ENCODE measurements at regions not wholly inside any gene's neighbourhood (a gene's known extent, or its start where the extent isn't known, plus 50 kb on each side); places are given as distances from the start of the nearest gene placed in this dataset.

GRCh38 chr16:64771273-64771672, 350.6 kb downstream of the CDH11 start:
- no peaks in the 10 kb centered on the region for H3K36me3 ChIP-seq (ENCODE audit: control insufficient read depth, low read length)
- H3K79me2 ChIP-seq (ENCODE audit: control insufficient read depth, low read length) = no peaks in the 10 kb centered on the region
- H3F3A ChIP-seq (ENCODE audit: control insufficient read depth, insufficient read depth) = no peaks in the 10 kb centered on the region
- H3K9me3 ChIP-seq (ENCODE audit: control insufficient read depth, insufficient read depth, low read length) = peaks cover 3% of the 10 kb centered on the region; the same call in 1 of the 2 replicates
- TF ChIP-seq EZH2phosphoT487 (IDR thresholded peaks at IDR 0.05; ENCODE audit: borderline replicate concordance, low read length) (no peak), CTCF (IDR thresholded peaks at IDR 0.05; ENCODE audit: low read depth, low read length, poor library complexity, severe bottlenecking) (no peak)
- H4K20me1 ChIP-seq (ENCODE audit: control insufficient read depth, insufficient read depth, low read depth, low read length) = no peaks in the 10 kb centered on the region
- H3K9me2 ChIP-seq (replicated peaks; ENCODE audit: control insufficient read depth, low read length) = no peaks in the 10 kb centered on the region
- H3K4me3 ChIP-seq (ENCODE audit: low read length) = no peak overlapping the region
- no peaks in the 10 kb centered on the region for H3K27me3 ChIP-seq (ENCODE audit: control insufficient read depth, low read length)
- no peaks in the 10 kb centered on the region for H3K4me1 ChIP-seq (ENCODE audit: control insufficient read depth, low read length)
- H3K27ac ChIP-seq (ENCODE audit: low read depth, low read length) = no peak overlapping the region
- H3K4me2 ChIP-seq (ENCODE audit: low read length) = no peak overlapping the region

- H3K4me2 ChIP-seq (ENCODE audit: low read length) = no peak overlapping the region
- 0 out of 2 replicates have a peak, but pooled peaks cover 2% of the 10 kb centered on the region for H3K9me3 ChIP-seq (ENCODE audit: control insufficient read depth, insufficient read depth, low read length)
- H3K27me3 ChIP-seq (ENCODE audit: control insufficient read depth, low read length) = no peaks in the 10 kb centered on the region
- H3K79me2 ChIP-seq (ENCODE audit: control insufficient read depth, low read length) = no peaks in the 10 kb centered on the region
- H3K4me1 ChIP-seq (ENCODE audit: control insufficient read depth, low read length) = 0 out of 2 replicates have a peak, but pooled peaks cover 3% of the 10 kb centered on the region
- no peaks in the 10 kb centered on the region for H3F3A ChIP-seq (ENCODE audit: control insufficient read depth, insufficient read depth)
- no peaks in the 10 kb centered on the region for H3K36me3 ChIP-seq (ENCODE audit: control insufficient read depth, low read length)
- H3K9me2 ChIP-seq (replicated peaks; ENCODE audit: control insufficient read depth, low read length) = no peaks in the 10 kb centered on the region
- no peak overlapping the region for H3K4me3 ChIP-seq (ENCODE audit: low read length)
- H3K27ac ChIP-seq (ENCODE audit: low read depth, low read length) = no peak overlapping the region
- no peaks in the 10 kb centered on the region for H4K20me1 ChIP-seq (ENCODE audit: control insufficient read depth, insufficient read depth, low read depth, low read length)
- no peak for TF ChIP-seq EZH2phosphoT487 (IDR thresholded peaks at IDR 0.05; ENCODE audit: borderline replicate concordance, low read length)
- TF ChIP-seq CTCF (IDR thresholded peaks at IDR 0.05; ENCODE audit: low read depth, low read length, poor library complexity, severe bottlenecking) = no peak
Observed at GRCh38 chr16:64762211-64762610, 359.7 kb downstream of the CDH11 start.

- no peak overlapping the region for H3K4me3 ChIP-seq (ENCODE audit: low read length)
Observed at GRCh38 chr16:64754279-64754678, 367.6 kb downstream of the CDH11 start.

More at GRCh38 chr16:64754279-64754678, 367.6 kb downstream of the CDH11 start:
- no peaks in the 10 kb centered on the region for H3K9me2 ChIP-seq (replicated peaks; ENCODE audit: control insufficient read depth, low read length)
- no peak for TF ChIP-seq EZH2phosphoT487 (IDR thresholded peaks at IDR 0.05; ENCODE audit: borderline replicate concordance, low read length)
- TF ChIP-seq CTCF (IDR thresholded peaks at IDR 0.05; ENCODE audit: low read depth, low read length, poor library complexity, severe bottlenecking) = no peak
- no peaks in the 10 kb centered on the region for H3K79me2 ChIP-seq (ENCODE audit: control insufficient read depth, low read length)
- no peaks in the 10 kb centered on the region for H3K4me1 ChIP-seq (ENCODE audit: control insufficient read depth, low read length)
- H3K36me3 ChIP-seq (ENCODE audit: control insufficient read depth, low read length) = no peaks in the 10 kb centered on the region
- no peak overlapping the region for H3K4me2 ChIP-seq (ENCODE audit: low read length)
- no peak overlapping the region for H3K27ac ChIP-seq (ENCODE audit: low read depth, low read length)
- no peaks in the 10 kb centered on the region for H3K27me3 ChIP-seq (ENCODE audit: control insufficient read depth, low read length)
- H4K20me1 ChIP-seq (ENCODE audit: control insufficient read depth, insufficient read depth, low read depth, low read length) = no peaks in the 10 kb centered on the region
- H3K9me3 ChIP-seq (ENCODE audit: control insufficient read depth, insufficient read depth, low read length) = no peaks in the 10 kb centered on the region
- H3F3A ChIP-seq (ENCODE audit: control insufficient read depth, insufficient read depth) = no peaks in the 10 kb centered on the region

Measured in DOHH2 (cell line).